ENCODE measurements at regions not wholly inside any gene's neighbourhood (a gene's known extent, or its start where the extent isn't known, plus 50 kb on each side); places are given as distances from the start of the nearest gene placed in this dataset.
"Not testable (repeated sequence)": the region's sequence is repeated elsewhere in the genome, so short reads cannot be mapped to it uniquely, and the experiment has no call there.

DNA sequence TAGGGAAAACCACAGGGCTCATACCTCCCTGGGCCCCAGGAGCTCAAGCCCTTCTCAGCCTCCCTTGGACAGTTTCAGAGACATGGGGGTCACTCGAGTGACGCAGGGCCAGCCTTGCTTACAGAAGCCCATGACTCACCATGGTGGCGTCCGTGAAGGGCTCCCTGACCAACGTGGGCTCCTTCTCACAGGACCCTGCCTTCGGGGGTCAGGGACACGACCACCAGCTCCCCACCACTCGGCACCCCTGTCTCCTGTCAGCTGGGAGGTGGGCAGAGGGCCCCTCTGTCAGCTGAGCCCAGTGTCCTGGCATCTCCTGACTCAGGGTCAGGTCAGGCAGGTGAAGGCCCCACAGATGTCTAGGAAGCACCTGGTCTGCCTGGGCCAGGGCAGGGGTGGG lies 126.3 kb upstream of the ANO1 start:
- CTCF ChIA-PET: no interaction called here
- no peak for TF ChIP-seq L3MBTL2 (conservative IDR thresholded peaks at IDR 0.05)
- TF ChIP-seq ELF4 (IDR thresholded peaks at IDR 0.05): no peak
- TF ChIP-seq, protein P1, sequence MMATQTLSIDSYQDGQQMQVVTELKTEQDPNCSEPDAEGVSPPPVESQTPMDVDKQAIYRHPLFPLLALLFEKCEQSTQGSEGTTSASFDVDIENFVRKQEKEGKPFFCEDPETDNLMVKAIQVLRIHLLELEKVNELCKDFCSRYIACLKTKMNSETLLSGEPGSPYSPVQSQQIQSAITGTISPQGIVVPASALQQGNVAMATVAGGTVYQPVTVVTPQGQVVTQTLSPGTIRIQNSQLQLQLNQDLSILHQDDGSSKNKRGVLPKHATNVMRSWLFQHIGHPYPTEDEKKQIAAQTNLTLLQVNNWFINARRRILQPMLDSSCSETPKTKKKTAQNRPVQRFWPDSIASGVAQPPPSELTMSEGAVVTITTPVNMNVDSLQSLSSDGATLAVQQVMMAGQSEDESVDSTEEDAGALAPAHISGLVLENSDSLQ (IDR thresholded peaks at IDR 0.05): no peak
- TF ChIP-seq CTBP1 (IDR thresholded peaks at IDR 0.05; ENCODE audit: borderline replicate concordance): no peak
- TF ChIP-seq ZNF384 (IDR thresholded peaks at IDR 0.05): no peak
- no peak for TF ChIP-seq ARNT (IDR thresholded peaks at IDR 0.05)
- no peak for TF ChIP-seq BHLHE40 (IDR thresholded peaks at IDR 0.05; ENCODE audit: borderline replicate concordance)
- TF ChIP-seq FOXM1 (IDR thresholded peaks at IDR 0.05; ENCODE audit: borderline replicate concordance): no peak
- no peak for TF ChIP-seq HDGF (IDR thresholded peaks at IDR 0.05; ENCODE audit: borderline replicate concordance)
- TF ChIP-seq SUZ12 (IDR thresholded peaks at IDR 0.05): no peak
- TF ChIP-seq SP1 (IDR thresholded peaks at IDR 0.05): no peak
- no peak for TF ChIP-seq FOXA1 (IDR thresholded peaks at IDR 0.05)
- no peak for DNase-seq (ENCODE audit: extremely low spot score)
- POLR2A ChIA-PET: no interaction called here

DNA sequence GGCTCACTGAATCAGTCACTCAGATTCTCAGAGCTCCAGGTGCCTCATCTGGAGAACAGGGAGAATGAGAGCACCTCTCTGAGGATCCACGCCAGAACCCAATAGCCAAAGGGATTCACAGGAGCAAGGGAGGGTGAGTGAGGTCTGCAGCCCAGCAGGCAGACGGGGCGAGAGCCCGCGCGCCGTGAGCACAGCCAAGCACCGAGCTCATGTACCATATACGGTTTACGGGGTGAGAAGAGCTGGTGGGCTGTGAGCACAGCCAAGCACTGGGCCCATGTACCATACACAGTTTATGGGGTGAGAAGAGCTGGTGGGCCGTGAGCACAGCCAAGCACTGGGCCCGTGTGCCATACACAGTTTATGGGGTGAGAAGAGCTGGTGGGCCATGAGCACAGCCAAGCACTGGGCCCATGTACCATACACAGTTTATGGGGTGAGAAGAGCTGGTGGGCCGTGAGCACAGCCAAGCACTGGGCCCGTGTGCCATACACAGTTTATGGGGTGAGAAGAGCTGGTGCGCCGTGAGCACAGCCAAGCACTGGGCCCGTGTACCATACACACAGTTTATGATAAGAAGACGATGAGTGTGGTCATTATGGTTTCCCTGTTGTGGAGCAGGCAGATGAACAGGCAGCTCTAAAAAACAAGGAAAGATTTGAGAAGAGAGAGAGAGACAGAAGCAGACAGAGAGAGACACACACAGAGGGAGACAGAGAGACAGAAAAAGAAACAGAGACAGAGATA lies 125.7 kb upstream of the ANO1 start:
- CTCF ChIA-PET, POLR2A ChIA-PET: not testable (repeated sequence)

DNA sequence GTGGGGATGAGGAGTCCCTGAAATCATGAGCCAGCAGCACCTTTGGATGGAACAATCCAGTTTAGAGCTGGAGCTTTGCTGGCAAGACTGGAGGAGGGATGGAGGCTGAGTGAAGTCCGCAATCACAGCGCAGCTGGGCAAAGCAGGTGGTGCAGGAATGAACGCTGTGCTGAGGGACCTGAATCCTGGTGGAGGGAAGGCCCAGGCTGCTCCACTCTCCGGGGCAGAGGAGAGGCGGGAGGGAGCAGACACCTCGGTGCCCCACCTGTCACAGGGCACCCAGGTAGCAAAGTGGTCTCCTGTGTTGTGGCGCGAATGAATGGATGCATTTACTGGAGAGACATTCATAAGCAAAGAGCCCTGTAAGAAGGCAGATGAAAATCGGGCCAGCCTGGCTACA lies 124.8 kb upstream of the ANO1 start:
- TF ChIP-seq SP1 (IDR thresholded peaks at IDR 0.05): no peak
- TF ChIP-seq ARNT (IDR thresholded peaks at IDR 0.05): no peak
- no peak for TF ChIP-seq FOXM1 (IDR thresholded peaks at IDR 0.05; ENCODE audit: borderline replicate concordance)
- TF ChIP-seq, protein P1 (IDR thresholded peaks at IDR 0.05): no peak
- TF ChIP-seq TARDBP (IDR thresholded peaks at IDR 0.05): no peak
- TF ChIP-seq NFRKB (IDR thresholded peaks at IDR 0.05): no peak
- no peak for TF ChIP-seq L3MBTL2 (conservative IDR thresholded peaks at IDR 0.05)
- no peak for TF ChIP-seq LEF1 (IDR thresholded peaks at IDR 0.05; ENCODE audit: borderline replicate concordance)
- no peak for TF ChIP-seq HDGF (IDR thresholded peaks at IDR 0.05; ENCODE audit: borderline replicate concordance)
- no peak for TF ChIP-seq SUZ12 (IDR thresholded peaks at IDR 0.05)
- TF ChIP-seq BHLHE40 (IDR thresholded peaks at IDR 0.05; ENCODE audit: borderline replicate concordance): no peak
- TF ChIP-seq ELF4 (IDR thresholded peaks at IDR 0.05): no peak
- TF ChIP-seq CTBP1 (IDR thresholded peaks at IDR 0.05; ENCODE audit: borderline replicate concordance): no peak
- no peak for TF ChIP-seq FOXA1 (IDR thresholded peaks at IDR 0.05)
- no peak for TF ChIP-seq ZNF384 (IDR thresholded peaks at IDR 0.05)
- no peak for TF ChIP-seq FOXK2 (IDR thresholded peaks at IDR 0.05)
- ChIA-PET POLR2A (no interaction called here), CTCF (no interaction called here)
- DNase-seq (ENCODE audit: extremely low spot score): no peak

More for the DNA sequence above, 125.7 kb upstream of the ANO1 start:
- not testable (repeated sequence) for DNase-seq (ENCODE audit: extremely low spot score)

DNA sequence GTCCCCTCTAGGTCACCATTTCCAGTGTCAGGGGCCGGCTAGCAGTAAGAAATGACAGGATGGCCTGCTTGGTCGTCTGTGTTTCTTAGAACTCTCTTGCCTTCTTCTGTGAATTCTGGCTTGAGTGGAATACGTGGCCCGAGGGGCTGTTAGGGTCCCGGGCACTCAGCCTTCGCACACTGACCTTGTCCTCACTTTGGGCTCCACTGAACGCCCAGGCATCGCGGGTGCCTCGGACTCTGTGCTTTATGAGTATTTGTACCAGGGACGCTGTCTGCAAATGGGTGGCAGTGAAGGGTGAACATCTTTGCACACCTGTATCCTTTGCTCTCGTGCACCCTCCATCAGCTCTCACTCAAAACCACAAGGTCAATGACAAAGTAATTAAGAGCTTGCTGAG lies 123.4 kb upstream of the ANO1 start:
- DNase-seq (ENCODE audit: extremely low spot score): no peak
- POLR2A ChIA-PET: no interaction called here
- CTCF ChIA-PET: no interaction called here
- TF ChIP-seq, protein P1 (IDR thresholded peaks at IDR 0.05): no peak
- TF ChIP-seq FOXK2 (IDR thresholded peaks at IDR 0.05) (no peak), CTBP1 (IDR thresholded peaks at IDR 0.05; ENCODE audit: borderline replicate concordance) (no peak), ELF4 (IDR thresholded peaks at IDR 0.05) (no peak), TARDBP (IDR thresholded peaks at IDR 0.05) (no peak), NFRKB (IDR thresholded peaks at IDR 0.05) (no peak), FOXM1 (IDR thresholded peaks at IDR 0.05; ENCODE audit: borderline replicate concordance) (no peak)

DNA sequence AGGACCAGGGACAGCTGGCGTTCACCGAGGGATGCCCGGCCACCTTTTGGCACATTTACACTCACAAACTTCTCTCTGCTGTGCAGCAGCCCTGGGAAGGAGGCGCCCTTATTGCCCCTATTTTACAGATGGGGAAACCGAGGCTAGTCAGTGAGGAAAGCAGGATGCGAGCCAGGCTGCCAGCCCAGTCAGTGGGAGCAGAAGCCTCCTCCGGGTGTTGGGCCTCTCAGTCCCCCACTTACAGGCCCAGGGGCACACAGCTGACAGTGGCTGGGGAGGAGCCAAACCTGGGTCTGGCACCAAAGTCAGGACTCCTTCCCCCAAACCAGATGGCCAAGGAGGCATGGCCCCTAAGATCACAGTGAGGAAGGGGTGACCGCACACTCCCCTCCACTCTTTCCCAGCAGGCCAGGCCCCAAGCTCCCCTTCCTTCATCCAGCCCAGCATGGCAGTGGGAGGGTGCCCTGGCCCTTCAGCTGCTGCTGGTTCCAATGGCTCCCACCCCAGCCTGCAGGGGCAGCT lies 121.4 kb upstream of the ANO1 start:
- DNase-seq (ENCODE audit: extremely low spot score): no peak
- ChIA-PET POLR2A (no interaction called here), CTCF (no interaction called here)
- TF ChIP-seq L3MBTL2 (conservative IDR thresholded peaks at IDR 0.05) (no peak), TARDBP (IDR thresholded peaks at IDR 0.05) (no peak), ARNT (IDR thresholded peaks at IDR 0.05) (no peak), HDGF (IDR thresholded peaks at IDR 0.05; ENCODE audit: borderline replicate concordance) (no peak), SP1 (IDR thresholded peaks at IDR 0.05) (no peak), ELF4 (IDR thresholded peaks at IDR 0.05) (no peak)

DNA sequence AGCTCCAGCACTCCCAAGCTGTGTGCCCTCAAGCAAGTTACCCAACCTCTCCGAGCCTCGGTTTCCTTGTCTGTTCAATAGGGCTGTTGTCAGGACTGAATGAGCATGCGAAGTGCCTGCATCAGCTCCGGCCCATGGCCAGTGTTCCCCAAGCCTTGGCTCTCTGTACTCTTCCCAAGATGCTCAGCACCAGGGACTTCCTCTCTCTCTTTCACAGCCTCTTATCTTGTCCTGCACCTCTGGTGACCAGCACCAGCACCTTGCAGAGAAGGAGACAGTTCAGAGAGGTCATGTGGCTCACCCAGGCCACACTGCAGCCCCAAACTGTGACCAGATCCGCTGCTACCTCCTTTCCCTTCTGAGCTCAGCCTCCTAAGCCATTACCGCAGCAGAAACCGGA lies 120.3 kb upstream of the ANO1 start:
- no peak for DNase-seq (ENCODE audit: extremely low spot score)
- POLR2A ChIA-PET: no interaction called here
- TF ChIP-seq CTBP1 (IDR thresholded peaks at IDR 0.05; ENCODE audit: borderline replicate concordance) (no peak), BHLHE40 (IDR thresholded peaks at IDR 0.05; ENCODE audit: borderline replicate concordance) (no peak), ELF4 (IDR thresholded peaks at IDR 0.05) (no peak), TARDBP (IDR thresholded peaks at IDR 0.05) (no peak), ZNF384 (IDR thresholded peaks at IDR 0.05) (no peak), FOXA1 (IDR thresholded peaks at IDR 0.05) (no peak)
- TF ChIP-seq, protein P1 (IDR thresholded peaks at IDR 0.05): peak; percentile 48; the same call in 1 of the 2 replicates
- CTCF ChIA-PET: interaction anchor here (0.5 to 1.0 kb wide), 2 partner anchors 17 to 43 kb away, joined by 4 read pairs; no protein-coding TSS in a partner anchor
